ENCODE measurements at regions not wholly inside any gene's neighbourhood (a gene's known extent, or its start where the extent isn't known, plus 50 kb on each side); places are given as distances from the start of the nearest gene placed in this dataset.

- Histone ChIP-seq H3K36me3 (no peaks in the 10 kb centered on the region), H3K4me3 (no peak overlapping the region), H3K9me3 (replicated peaks) (no peaks in the 10 kb centered on the region), H3K27me3 (replicated peaks) (no peaks in the 10 kb centered on the region), H3K4me1 (replicated peaks) (no peaks in the 10 kb centered on the region), H3K27ac (no peak overlapping the region)
- DNase-seq (ENCODE audit: low read depth in 1 of 2, low spot score in 2 of 2) = no peak
Observed at GRCh38 chr20:39248171-39248861, 286.2 kb downstream of the DHX35 start.

GRCh38 chr20:39246436-39246835, 284.3 kb downstream of the DHX35 start:
- H3K4me3 ChIP-seq = no peak overlapping the region
- no peak for DNase-seq (ENCODE audit: low read depth in 1 of 2, low spot score in 2 of 2)
- no peak overlapping the region for H3K27ac ChIP-seq
- H3K27me3 ChIP-seq (replicated peaks) = no peaks in the 10 kb centered on the region
- no peaks in the 10 kb centered on the region for H3K4me1 ChIP-seq (replicated peaks)
- H3K36me3 ChIP-seq = no peaks in the 10 kb centered on the region
- H3K9me3 ChIP-seq (replicated peaks) = no peaks in the 10 kb centered on the region

GRCh38 chr20:39245685-39246311, 283.7 kb downstream of the DHX35 start:
- Histone ChIP-seq H3K4me1 (replicated peaks) (no peaks in the 10 kb centered on the region), H3K36me3 (no peaks in the 10 kb centered on the region), H3K27ac (no peak overlapping the region), H3K9me3 (replicated peaks) (no peaks in the 10 kb centered on the region), H3K27me3 (replicated peaks) (no peaks in the 10 kb centered on the region), H3K4me3 (no peak overlapping the region)
- DNase-seq (ENCODE audit: low read depth in 1 of 2, low spot score in 2 of 2) = no peak

- Histone ChIP-seq H3K4me1 (replicated peaks) (no peaks in the 10 kb centered on the region), H3K27me3 (replicated peaks) (no peaks in the 10 kb centered on the region), H3K27ac (no peak overlapping the region), H3K36me3 (no peaks in the 10 kb centered on the region), H3K9me3 (replicated peaks) (no peaks in the 10 kb centered on the region), H3K4me3 (no peak overlapping the region)
- DNase-seq (ENCODE audit: low read depth in 1 of 2, low spot score in 2 of 2) = no peak
Observed at GRCh38 chr20:39243962-39244361, 281.8 kb downstream of the DHX35 start.

GRCh38 chr20:39242614-39243013, 280.5 kb downstream of the DHX35 start:
- H3K27ac ChIP-seq = no peak overlapping the region
- no peaks in the 10 kb centered on the region for H3K36me3 ChIP-seq
- H3K4me1 ChIP-seq (replicated peaks) = no peaks in the 10 kb centered on the region
- DNase-seq (ENCODE audit: low read depth in 1 of 2, low spot score in 2 of 2) = no peak
- no peaks in the 10 kb centered on the region for H3K27me3 ChIP-seq (replicated peaks)
- H3K4me3 ChIP-seq = no peak overlapping the region
- H3K9me3 ChIP-seq (replicated peaks) = no peaks in the 10 kb centered on the region

- no peaks in the 10 kb centered on the region; the same call in 1 of the 2 replicates for H3K27me3 ChIP-seq (replicated peaks)
Observed at GRCh38 chr20:39234520-39235095, 272.5 kb downstream of the DHX35 start.

GRCh38 chr20:39233755-39234154, 271.6 kb downstream of the DHX35 start:
- no peaks in the 10 kb centered on the region for H3K36me3 ChIP-seq
- no peaks in the 10 kb centered on the region for H3K4me1 ChIP-seq (replicated peaks)
- no peak overlapping the region for H3K27ac ChIP-seq
- no peaks in the 10 kb centered on the region; the same call in 1 of the 2 replicates for H3K27me3 ChIP-seq (replicated peaks)
- no peaks in the 10 kb centered on the region for H3K9me3 ChIP-seq (replicated peaks)
- DNase-seq (ENCODE audit: low read depth in 1 of 2, low spot score in 2 of 2) = no peak
- H3K4me3 ChIP-seq = no peak overlapping the region

More at GRCh38 chr20:39234520-39235095, 272.5 kb downstream of the DHX35 start:
- H3K27ac ChIP-seq = no peak overlapping the region
- no peaks in the 10 kb centered on the region for H3K9me3 ChIP-seq (replicated peaks)
- H3K36me3 ChIP-seq = no peaks in the 10 kb centered on the region
- H3K4me3 ChIP-seq = no peak overlapping the region
- no peaks in the 10 kb centered on the region for H3K4me1 ChIP-seq (replicated peaks)
- DNase-seq (ENCODE audit: low read depth in 1 of 2, low spot score in 2 of 2) = no peak

- H3K27ac ChIP-seq = no peak overlapping the region
- no peak for DNase-seq (ENCODE audit: low read depth in 1 of 2, low spot score in 2 of 2)
- H3K36me3 ChIP-seq = no peaks in the 10 kb centered on the region
- H3K4me3 ChIP-seq = no peak overlapping the region
- H3K9me3 ChIP-seq (replicated peaks) = no peaks in the 10 kb centered on the region
- no peaks in the 10 kb centered on the region for H3K4me1 ChIP-seq (replicated peaks)
- H3K27me3 ChIP-seq (replicated peaks) = peaks cover 3% of the 10 kb centered on the region; the same call in 1 of the 2 replicates
Observed at GRCh38 chr20:39227416-39227815, 265.3 kb downstream of the DHX35 start.

GRCh38 chr20:39225978-39226377, 263.8 kb downstream of the DHX35 start:
- Histone ChIP-seq H3K36me3 (no peaks in the 10 kb centered on the region), H3K27ac (no peak overlapping the region), H3K4me3 (no peak overlapping the region), H3K27me3 (replicated peaks) (peaks cover 3% of the 10 kb centered on the region; the same call in 1 of the 2 replicates), H3K9me3 (replicated peaks) (no peaks in the 10 kb centered on the region), H3K4me1 (replicated peaks) (no peaks in the 10 kb centered on the region)
- DNase-seq (ENCODE audit: low read depth in 1 of 2, low spot score in 2 of 2) = no peak

GRCh38 chr20:39225536-39225935, 263.4 kb downstream of the DHX35 start:
- Histone ChIP-seq H3K27me3 (replicated peaks) (peaks cover 3% of the 10 kb centered on the region; the same call in 1 of the 2 replicates), H3K4me3 (no peak overlapping the region), H3K36me3 (no peaks in the 10 kb centered on the region), H3K27ac (no peak overlapping the region), H3K9me3 (replicated peaks) (no peaks in the 10 kb centered on the region), H3K4me1 (replicated peaks) (no peaks in the 10 kb centered on the region)
- DNase-seq (ENCODE audit: low read depth in 1 of 2, low spot score in 2 of 2) = no peak

GRCh38 chr20:39222101-39222500, 260.0 kb downstream of the DHX35 start:
- H3K4me1 ChIP-seq (replicated peaks) = no peaks in the 10 kb centered on the region
- no peak for DNase-seq (ENCODE audit: low read depth in 1 of 2, low spot score in 2 of 2)
- H3K27me3 ChIP-seq (replicated peaks) = no peaks in the 10 kb centered on the region
- no peaks in the 10 kb centered on the region for H3K36me3 ChIP-seq
- H3K9me3 ChIP-seq (replicated peaks) = no peaks in the 10 kb centered on the region
- H3K4me3 ChIP-seq = no peak overlapping the region
- no peak overlapping the region for H3K27ac ChIP-seq

GRCh38 chr20:39216195-39216594, 254.1 kb downstream of the DHX35 start:
- H3K4me1 ChIP-seq (replicated peaks) = no peaks in the 10 kb centered on the region
- no peaks in the 10 kb centered on the region for H3K9me3 ChIP-seq (replicated peaks)
- no peak for DNase-seq (ENCODE audit: low read depth in 1 of 2, low spot score in 2 of 2)
- no peaks in the 10 kb centered on the region for H3K36me3 ChIP-seq
- H3K27ac ChIP-seq = no peak overlapping the region
- 0 out of 2 replicates have a peak, but pooled peaks cover 7% of the 10 kb centered on the region for H3K27me3 ChIP-seq (replicated peaks)
- no peak overlapping the region for H3K4me3 ChIP-seq

GRCh38 chr20:39214828-39215227, 252.7 kb downstream of the DHX35 start:
- H3K36me3 ChIP-seq = no peaks in the 10 kb centered on the region
- H3K9me3 ChIP-seq (replicated peaks) = no peaks in the 10 kb centered on the region
- no peaks in the 10 kb centered on the region for H3K4me1 ChIP-seq (replicated peaks)
- no peak overlapping the region for H3K27ac ChIP-seq
- peaks cover 7% of the 10 kb centered on the region; the same call in 1 of the 2 replicates for H3K27me3 ChIP-seq (replicated peaks)
- DNase-seq (ENCODE audit: low read depth in 1 of 2, low spot score in 2 of 2) = no peak
- H3K4me3 ChIP-seq = no peak overlapping the region

- DNase-seq (ENCODE audit: low read depth in 1 of 2, low spot score in 2 of 2) = no peak
- Histone ChIP-seq H3K27me3 (replicated peaks) (peaks cover 7% of the 10 kb centered on the region; the same call in 1 of the 2 replicates), H3K36me3 (no peaks in the 10 kb centered on the region), H3K4me3 (no peak overlapping the region), H3K4me1 (replicated peaks) (no peaks in the 10 kb centered on the region), H3K9me3 (replicated peaks) (no peaks in the 10 kb centered on the region), H3K27ac (no peak overlapping the region)
Observed at GRCh38 chr20:39213476-39214145, 251.5 kb downstream of the DHX35 start.
